ENCODE measurements at regions not wholly inside any gene's neighbourhood (a gene's known extent, or its start where the extent isn't known, plus 50 kb on each side); places are given as distances from the start of the nearest gene placed in this dataset.

DNA sequence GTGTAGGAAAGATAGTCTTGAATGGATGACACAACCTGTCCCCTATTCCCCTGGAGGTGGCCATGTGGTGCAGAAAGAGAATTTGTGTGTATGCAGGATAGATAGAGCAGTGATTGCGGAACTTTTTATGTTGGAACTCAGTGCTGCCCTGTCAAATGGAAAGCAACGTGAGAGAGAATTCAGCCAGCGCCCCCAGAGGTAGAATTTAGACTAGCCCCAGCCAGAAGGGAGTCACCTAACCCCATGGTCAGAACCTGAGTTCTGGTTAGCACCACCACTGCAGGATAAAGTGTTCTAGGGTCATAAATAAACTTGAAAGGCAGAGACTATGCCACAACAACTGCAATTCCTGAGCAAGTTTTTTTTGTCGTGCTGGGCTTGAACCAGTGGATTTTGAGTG lies 152.9 kb upstream of the GRIA4 start:
- ATAC-seq: peak; percentile 78
- Histone ChIP-seq H3K9me3 (replicated peaks; ENCODE audit: control insufficient read depth, insufficient read depth, low read length) (no peaks in the 10 kb centered on the region), H3K36me3 (ENCODE audit: control insufficient read depth in 2 of 2, insufficient read depth in 2 of 2, low read length in 1 of 2) (no peaks in the 10 kb centered on the region), H3K27ac (ENCODE audit: control insufficient read depth, insufficient read depth) (no peak overlapping the region), H2AFZ (ENCODE audit: control insufficient read depth, low read depth, low read length) (no peak overlapping the region), H3K79me2 (ENCODE audit: control insufficient read depth, insufficient read depth, low read length) (no peaks in the 10 kb centered on the region), H3K4me2 (ENCODE audit: control insufficient read depth, insufficient read depth) (no peak overlapping the region), H3K4me1 (ENCODE audit: control insufficient read depth, insufficient read depth, low read length) (no peaks in the 10 kb centered on the region), H3K9ac (ENCODE audit: control insufficient read depth, insufficient read depth, low read length) (no peak overlapping the region), H3K4me3 (no peak overlapping the region), H4K20me1 (ENCODE audit: control insufficient read depth, insufficient read depth) (no peaks in the 10 kb centered on the region), H3K27me3 (replicated peaks in 1 of 2; ENCODE audit: control insufficient read depth in 2 of 2, insufficient read depth in 2 of 2, low read length in 1 of 2) (no peaks in the 10 kb centered on the region)
- POLR2A ChIA-PET: no interaction called here
- SMC1A ChIA-PET (ENCODE audit: uncharacterized antibody, unreplicated experiment): no interaction called here
- no peak for TF ChIP-seq EP300 (IDR thresholded peaks at IDR 0.05; ENCODE audit: borderline replicate concordance in 1 of 2, control insufficient read depth in 1 of 2, low read depth in 2 of 2, low read length in 2 of 2)
- TF ChIP-seq, protein P1, sequence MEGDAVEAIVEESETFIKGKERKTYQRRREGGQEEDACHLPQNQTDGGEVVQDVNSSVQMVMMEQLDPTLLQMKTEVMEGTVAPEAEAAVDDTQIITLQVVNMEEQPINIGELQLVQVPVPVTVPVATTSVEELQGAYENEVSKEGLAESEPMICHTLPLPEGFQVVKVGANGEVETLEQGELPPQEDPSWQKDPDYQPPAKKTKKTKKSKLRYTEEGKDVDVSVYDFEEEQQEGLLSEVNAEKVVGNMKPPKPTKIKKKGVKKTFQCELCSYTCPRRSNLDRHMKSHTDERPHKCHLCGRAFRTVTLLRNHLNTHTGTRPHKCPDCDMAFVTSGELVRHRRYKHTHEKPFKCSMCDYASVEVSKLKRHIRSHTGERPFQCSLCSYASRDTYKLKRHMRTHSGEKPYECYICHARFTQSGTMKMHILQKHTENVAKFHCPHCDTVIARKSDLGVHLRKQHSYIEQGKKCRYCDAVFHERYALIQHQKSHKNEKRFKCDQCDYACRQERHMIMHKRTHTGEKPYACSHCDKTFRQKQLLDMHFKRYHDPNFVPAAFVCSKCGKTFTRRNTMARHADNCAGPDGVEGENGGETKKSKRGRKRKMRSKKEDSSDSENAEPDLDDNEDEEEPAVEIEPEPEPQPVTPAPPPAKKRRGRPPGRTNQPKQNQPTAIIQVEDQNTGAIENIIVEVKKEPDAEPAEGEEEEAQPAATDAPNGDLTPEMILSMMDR (IDR thresholded peaks at IDR 0.05 in 2 of 3, conservative IDR thresholded peaks at IDR 0.05 in 1 of 3; ENCODE audit: control insufficient read depth in 2 of 3, extremely low read depth in 1 of 3, insufficient read depth in 1 of 3, low read depth in 3 of 3, low read length in 3 of 3): peak; percentile 16 to 44 (median 43); a peak in 5 of 6 replicates
- no peak for DNase-seq (ENCODE audit: low read depth, low spot score)
- no TSS peak for BruUV-seq (replicated peaks)
- CTCF ChIA-PET: no interaction called here
- in situ Hi-C loops (cut with MboI): no loop called here
- no peak for FAIRE-seq
- intact Hi-C loops (cut with micrococcal nuclease; ENCODE audit: unreplicated experiment): no loop called here
- RAD21 ChIA-PET (ENCODE audit: unreplicated experiment): no interaction called here
- WGBS (ENCODE audit: insufficient coverage, insufficient replicate concordance, low lambda C conversion rate, missing lambda C conversion rate): 12% methylated on average over 4 of the region's 4 CpGs

DNA sequence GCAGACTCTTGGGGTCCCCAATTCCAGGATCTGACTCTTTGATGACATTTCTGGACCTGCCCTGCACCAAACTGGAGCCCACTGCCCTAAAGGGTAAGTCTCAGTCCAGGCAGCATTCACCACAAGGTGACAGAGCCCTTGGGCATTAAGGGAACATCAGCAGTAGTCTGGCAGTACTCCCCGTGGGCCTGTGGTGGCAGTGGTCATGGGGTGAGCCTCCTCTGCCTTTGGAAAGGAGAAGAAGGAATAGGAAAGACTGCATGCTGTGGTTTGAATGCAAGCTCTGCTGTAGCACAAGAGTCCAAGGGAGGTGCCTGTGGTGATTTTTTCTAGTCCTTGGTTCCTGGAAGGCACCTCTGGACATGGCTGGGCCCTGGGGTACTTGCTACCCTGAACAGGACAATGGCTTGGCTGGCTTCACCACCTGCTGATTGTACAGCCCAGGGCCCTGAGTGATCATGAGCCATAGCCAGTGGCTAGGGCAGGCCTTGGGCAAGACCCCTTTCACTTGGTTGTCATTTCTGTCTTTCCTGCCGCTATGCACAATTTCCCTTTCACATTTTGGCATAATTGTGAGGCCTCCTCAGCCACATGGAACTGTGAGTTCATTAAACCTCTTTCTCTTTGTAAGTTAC lies 160.7 kb upstream of the GRIA4 start:
- in situ Hi-C loops (cut with MboI) (no loop called here), intact Hi-C loops (cut with micrococcal nuclease; ENCODE audit: unreplicated experiment) (no loop called here)
- Histone ChIP-seq H3K4me2 (ENCODE audit: control insufficient read depth, insufficient read depth) (no peak overlapping the region), H3K9me3 (replicated peaks; ENCODE audit: control insufficient read depth, insufficient read depth, low read length) (no peaks in the 10 kb centered on the region; the same call in 2 of the 3 replicates), H3K9ac (ENCODE audit: control insufficient read depth, insufficient read depth, low read length) (no peak overlapping the region), H3K4me1 (ENCODE audit: control insufficient read depth, insufficient read depth, low read length) (no peaks in the 10 kb centered on the region), H2AFZ (ENCODE audit: control insufficient read depth, low read depth, low read length) (no peak overlapping the region), H3K27ac (ENCODE audit: control insufficient read depth, insufficient read depth) (no peak overlapping the region), H3K36me3 (ENCODE audit: control insufficient read depth in 2 of 2, insufficient read depth in 2 of 2, low read length in 1 of 2) (no peaks in the 10 kb centered on the region), H4K20me1 (ENCODE audit: control insufficient read depth, insufficient read depth) (no peaks in the 10 kb centered on the region), H3K79me2 (ENCODE audit: control insufficient read depth, insufficient read depth, low read length) (no peaks in the 10 kb centered on the region), H3K27me3 (replicated peaks in 1 of 2; ENCODE audit: control insufficient read depth in 2 of 2, insufficient read depth in 2 of 2, low read length in 1 of 2) (no peaks in the 10 kb centered on the region), H3K4me3 (no peak overlapping the region)
- 5% methylated on average over 2 of the region's 2 CpGs for WGBS (ENCODE audit: insufficient coverage, insufficient replicate concordance, low lambda C conversion rate, missing lambda C conversion rate)
- DNase-seq (ENCODE audit: low read depth, low spot score) (no peak), ATAC-seq (no peak), FAIRE-seq (no peak)
- ChIA-PET RAD21 (ENCODE audit: unreplicated experiment) (no interaction called here), SMC1A (ENCODE audit: uncharacterized antibody, unreplicated experiment) (no interaction called here), CTCF (interaction anchor here (0.7 kb wide), 1 partner anchor 185 kb away, joined by 3 read pairs; no protein-coding TSS in a partner anchor), POLR2A (no interaction called here)
- BruUV-seq (replicated peaks): no TSS peak
- TF ChIP-seq RUNX3 (IDR thresholded peaks at IDR 0.05; ENCODE audit: low read length): no peak
- TF ChIP-seq, protein P2, sequence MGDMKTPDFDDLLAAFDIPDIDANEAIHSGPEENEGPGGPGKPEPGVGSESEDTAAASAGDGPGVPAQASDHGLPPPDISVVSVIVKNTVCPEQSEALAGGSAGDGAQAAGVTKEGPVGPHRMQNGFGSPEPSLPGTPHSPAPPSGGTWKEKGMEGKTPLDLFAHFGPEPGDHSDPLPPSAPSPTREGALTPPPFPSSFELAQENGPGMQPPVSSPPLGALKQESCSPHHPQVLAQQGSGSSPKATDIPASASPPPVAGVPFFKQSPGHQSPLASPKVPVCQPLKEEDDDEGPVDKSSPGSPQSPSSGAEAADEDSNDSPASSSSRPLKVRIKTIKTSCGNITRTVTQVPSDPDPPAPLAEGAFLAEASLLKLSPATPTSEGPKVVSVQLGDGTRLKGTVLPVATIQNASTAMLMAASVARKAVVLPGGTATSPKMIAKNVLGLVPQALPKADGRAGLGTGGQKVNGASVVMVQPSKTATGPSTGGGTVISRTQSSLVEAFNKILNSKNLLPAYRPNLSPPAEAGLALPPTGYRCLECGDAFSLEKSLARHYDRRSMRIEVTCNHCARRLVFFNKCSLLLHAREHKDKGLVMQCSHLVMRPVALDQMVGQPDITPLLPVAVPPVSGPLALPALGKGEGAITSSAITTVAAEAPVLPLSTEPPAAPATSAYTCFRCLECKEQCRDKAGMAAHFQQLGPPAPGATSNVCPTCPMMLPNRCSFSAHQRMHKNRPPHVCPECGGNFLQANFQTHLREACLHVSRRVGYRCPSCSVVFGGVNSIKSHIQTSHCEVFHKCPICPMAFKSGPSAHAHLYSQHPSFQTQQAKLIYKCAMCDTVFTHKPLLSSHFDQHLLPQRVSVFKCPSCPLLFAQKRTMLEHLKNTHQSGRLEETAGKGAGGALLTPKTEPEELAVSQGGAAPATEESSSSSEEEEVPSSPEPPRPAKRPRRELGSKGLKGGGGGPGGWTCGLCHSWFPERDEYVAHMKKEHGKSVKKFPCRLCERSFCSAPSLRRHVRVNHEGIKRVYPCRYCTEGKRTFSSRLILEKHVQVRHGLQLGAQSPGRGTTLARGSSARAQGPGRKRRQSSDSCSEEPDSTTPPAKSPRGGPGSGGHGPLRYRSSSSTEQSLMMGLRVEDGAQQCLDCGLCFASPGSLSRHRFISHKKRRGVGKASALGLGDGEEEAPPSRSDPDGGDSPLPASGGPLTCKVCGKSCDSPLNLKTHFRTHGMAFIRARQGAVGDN (IDR thresholded peaks at IDR 0.05): no peak

All from GM12878 (cell line).